HG03280 (cell line): ENCODE measurements at regions not wholly inside any gene's neighbourhood (a gene's known extent, or its start where the extent isn't known, plus 50 kb on each side); places are given as distances from the start of the nearest gene placed in this dataset.

Experiments
- ATAC-seq: cut with Tn5 transposase; IDR thresholded peaks from one replicate; pipeline ENCODE4 v1.9.1; 2021; ENCODE audit warnings: mild to moderate bottlenecking, moderate library complexity; ENCODE audit not compliant: unreplicated experiment

DNA sequence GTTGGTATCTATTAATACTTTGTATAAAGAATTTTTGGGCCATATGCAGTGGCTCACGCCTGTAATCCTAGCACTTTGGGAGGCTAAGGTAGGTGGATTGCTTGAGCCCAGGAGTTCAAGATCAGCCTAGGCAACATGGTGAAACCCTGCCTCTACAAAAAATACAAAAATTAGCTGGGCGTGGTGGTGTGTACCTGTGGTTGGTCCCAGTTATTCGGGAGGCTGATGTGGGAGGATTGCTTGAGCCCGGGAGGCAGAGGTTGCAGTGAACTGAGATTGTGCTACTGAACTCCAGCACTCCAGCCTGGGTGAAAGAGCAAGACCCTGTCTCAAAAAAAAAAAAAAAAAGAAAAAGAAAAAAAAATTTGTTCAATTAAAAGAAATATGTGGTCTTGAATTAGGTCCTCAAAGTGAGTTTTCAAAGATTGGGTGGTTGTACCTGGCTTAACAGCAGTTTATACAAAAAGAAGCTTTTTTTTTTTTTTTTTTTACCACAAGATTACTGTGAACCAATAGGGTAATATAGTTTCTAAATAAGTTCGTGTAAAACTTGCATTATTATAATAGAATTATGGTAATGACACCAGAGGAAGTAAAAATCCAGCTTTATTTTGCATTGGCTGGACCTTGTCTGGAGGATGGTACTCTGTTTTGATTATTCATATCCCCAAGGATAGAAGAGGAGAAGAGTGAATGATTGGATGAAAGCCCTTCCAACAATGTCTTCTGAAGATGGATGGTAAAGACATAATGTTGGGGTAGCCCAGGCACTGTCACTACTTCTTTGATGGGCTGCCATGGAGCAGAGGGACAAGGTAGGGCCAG lies 210.3 kb downstream of the MYCN start:
- ATAC-seq, result no peak

DNA sequence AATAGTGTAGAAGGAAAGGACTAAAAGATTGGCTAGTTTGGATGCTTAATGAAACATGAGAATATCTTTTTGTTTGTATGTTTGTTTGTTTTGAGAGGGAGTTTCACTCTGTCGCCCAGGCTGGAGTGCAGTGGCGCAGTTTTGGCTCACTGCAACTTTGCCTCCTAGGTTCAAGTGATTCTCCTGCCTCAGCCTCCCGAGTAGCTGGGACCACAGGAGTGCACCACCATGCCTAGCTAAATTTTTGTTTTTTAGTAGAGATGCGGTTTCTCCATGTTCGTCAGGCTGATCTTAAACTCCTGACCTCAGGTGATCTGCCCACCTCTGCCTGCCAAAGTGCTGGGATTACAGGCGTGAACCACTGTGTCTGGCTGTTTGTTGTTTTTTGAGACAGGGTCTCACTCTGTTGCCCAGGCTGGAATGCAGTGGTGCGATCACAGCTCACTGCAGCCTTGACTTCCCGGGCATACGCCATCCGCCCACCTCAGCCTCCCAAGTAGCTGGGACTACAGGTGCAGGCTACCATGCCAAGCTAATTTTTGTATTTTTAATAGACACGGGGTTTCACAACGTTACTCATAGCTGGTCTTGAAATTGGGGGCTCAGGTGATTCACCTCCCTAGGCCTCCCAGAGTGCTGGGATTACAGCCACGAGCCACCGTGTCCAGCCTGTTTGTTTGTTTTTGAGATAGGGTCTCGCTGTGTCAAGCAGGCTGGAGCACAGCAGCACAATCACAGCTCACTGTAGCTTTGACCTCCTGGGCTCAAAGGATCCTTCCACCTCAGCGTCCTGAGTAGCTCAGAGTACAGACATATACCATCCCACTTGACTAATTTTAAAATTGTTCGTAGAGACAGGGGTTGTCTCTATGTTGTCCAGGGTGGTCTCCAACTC lies 209.2 kb downstream of the MYCN start:
- ATAC-seq, result no peak

DNA sequence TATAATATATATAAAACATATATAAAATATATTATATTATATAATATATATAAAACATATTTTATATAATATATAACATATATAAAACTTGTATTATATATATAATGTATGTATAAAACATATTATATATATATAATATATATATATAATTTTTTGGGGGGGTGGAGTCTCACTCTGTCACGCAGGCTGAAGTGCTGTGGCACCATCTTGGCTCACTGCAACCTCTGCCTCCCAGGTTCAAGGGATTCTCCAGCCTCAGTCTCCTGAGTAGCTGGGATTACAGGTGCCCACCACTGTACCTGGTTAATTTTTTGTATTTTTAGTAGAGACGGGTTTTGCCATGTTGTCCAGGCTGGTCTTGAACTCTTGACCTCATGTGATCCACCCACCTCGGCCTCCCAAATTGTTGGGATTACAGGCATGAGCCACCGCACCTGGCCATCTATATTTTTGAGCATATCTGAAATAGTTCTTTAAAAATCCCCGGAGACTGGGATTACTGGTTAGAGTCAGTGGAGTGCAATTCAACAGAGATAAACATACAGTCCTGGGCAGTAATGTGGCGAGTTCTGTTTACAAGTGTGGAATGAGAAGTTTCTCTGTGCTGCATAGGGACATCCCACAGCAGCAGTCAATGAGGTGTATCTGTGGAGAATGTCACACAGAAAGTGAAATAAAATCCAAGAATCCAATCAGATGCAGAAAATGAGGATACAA lies 208.4 kb downstream of the MYCN start:
- ATAC-seq, result no peak

DNA sequence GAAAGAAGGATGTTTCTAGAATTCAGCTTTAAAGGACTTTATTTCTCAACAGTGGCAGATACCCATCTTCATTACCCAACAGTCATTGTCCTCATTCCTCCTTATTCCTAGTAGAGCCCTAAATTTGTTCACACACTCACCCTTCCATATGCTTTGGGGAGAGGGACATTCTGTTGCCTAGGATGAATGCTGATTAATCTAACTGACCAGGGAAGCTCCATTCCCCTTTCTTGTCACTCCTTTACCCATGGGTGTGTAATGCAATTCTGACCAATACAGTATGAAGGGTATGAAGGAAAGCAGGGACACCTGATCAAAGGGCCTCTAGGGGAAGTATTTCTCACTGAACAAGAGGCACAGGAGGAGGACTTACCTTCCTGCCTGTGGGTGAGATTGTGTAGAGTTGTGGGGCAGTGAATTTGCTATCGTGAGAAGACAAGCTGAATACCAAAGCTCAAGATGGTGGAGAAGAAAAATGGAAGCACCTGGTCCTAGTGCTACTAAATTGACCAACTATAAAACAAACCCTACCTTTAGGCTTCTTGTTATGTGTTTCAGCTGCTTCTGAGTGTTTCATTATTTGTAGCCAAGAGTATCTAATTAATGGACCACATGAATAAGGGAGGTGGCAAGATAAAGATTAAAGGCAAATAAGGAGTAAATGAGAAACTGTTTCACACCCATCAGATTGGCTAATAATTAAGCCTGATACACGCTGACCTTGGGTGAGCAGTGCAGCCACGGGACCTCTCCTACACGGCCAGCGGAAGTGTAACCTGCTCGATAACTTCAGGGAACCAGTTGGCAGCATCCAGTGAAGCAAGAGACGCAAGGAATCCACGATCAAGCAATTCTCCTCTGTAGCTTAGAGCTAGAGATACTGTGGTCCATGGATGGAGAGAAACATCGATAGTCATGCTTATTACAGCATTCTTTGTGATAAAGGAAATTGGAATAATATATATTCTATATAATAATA lies 202.3 kb downstream of the MYCN start:
- ATAC-seq, result no peak

DNA sequence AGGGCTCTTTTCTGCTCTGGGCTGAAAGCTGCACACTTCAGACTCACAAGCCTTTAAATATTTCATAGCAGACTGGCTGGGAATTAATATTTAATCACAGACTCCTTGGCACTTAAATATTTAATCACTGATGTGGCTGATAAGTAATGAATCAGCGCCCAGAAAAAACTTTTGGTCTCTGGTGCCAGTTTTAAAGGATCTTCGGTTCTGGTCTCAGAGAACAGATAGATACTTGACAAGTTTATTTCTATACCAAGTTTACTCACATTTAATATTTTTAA lies 201.2 kb downstream of the MYCN start:
- no peak for ATAC-seq

DNA sequence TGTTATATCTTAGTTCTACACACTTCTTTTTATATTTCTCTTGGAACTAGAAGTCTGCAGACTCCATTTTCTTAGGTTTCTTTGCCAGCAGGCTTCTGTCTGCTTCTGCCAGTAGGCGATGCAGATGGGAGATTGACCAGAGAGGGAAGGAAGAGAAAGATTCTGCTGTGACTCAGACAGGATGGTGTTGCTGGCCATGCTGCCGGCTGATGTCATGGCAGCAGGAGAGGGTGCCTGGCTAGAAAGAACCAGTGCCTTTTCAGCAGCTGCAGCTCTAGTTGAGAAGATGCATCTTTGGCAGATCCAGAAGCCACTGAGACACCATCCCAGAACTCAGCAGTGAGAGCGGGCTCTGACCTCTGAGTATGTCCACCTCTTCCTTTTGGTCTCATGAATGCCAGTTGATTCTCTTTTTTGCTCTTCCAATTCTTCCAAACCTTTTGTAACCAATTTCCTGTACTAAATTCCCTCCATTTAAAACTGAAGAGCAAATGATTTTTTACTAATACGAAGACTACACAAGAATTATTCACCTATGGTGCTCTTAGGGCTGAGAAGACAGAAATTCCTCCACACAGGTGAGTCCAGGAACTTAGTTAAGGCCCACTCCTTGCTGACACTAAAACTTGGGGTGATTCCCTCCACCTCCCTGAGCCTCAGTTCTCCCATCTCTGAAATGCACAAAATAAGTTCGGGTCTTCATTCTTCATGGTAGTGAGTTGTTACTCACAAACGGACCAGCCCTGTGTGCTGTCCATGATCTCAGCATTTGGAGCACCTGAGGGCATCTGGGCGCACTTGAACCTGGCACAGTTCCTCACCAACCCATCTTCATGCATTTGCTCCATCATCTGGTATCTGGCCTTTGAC lies 200.7 kb downstream of the MYCN start:
- no peak for ATAC-seq

DNA sequence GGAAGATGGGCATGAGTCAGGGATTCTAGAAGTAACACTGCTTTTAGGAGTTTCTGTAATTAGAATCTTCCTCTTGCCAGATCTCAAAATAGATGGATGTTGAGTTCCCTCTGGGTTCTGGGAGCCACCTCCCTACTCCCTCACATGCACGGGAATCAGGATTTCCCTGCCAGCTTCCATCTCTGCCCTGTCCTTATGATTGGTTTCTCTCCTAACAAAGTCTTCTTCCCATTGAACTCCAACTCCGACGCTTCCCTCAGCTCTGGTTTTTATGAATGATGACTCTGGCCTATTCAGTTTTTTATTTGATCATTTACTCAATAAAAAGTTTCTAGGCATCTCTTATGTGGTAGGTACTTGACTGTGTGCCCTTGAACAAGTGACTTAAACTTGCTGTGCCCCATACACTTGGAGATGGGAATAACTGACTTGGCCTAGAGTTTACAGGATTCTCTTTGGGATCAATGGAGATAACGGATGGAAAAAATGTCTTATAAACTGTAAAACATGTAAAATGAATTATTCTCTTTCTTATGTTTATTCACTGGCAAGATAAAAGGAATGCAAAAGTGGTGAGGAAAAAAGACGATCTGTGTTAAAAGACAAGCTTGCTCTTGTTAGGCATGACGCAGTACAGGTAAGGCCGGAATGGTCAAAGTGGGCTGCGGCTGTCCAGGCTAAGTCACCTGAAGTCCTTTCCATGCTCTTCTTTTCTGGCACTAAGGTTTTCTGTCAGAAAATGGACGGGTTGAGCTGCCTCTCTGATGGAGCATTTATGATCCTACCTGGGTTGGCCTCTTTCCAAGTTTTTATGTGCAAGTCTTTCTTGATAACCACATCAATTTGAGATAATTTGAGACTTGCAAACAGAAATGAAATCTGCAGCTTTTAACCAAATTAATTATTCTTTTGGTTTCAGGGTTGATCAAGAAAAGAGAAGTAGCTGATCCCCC lies 199.6 kb downstream of the MYCN start:
- no peak for ATAC-seq

DNA sequence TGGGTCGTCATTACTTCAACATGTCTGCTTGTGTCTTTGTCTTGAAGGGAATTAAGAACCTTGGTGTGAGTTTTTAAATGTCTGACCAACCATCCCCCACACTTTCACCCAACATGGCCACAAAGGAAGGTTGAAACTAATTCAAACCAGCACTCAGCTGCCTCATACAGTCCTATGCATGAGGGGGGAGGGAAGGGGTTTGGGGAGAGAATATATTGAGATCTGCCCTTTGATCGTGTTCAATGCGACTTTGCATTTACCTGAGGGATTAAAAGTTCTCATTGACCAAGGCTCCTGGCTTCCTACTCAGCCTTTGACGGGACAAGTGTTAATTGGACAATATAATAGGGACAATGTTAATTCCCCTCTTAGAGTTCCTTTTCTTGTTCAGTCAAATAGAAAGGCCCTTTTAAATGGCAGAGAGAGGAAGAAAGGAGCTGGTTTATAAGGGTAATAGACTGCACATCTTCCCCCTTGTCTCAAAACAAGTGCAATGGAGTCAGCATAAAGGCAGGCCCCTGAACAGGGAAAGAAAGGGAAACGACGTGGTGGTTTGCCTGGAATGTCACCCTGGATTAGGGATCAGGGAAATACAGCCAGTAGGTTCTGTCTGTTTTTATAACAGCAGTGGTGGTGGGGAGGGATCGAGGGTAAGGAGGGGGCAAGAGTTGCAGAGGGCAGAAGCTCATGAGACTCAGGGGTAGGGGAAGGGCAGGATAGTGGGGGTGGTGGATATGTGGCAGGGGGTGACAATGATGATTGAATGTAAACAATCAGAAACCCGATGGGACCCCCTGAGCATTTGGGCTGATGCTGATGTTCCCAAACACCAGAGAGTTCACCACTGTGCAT lies 198.7 kb downstream of the MYCN start:
- no peak for ATAC-seq

DNA sequence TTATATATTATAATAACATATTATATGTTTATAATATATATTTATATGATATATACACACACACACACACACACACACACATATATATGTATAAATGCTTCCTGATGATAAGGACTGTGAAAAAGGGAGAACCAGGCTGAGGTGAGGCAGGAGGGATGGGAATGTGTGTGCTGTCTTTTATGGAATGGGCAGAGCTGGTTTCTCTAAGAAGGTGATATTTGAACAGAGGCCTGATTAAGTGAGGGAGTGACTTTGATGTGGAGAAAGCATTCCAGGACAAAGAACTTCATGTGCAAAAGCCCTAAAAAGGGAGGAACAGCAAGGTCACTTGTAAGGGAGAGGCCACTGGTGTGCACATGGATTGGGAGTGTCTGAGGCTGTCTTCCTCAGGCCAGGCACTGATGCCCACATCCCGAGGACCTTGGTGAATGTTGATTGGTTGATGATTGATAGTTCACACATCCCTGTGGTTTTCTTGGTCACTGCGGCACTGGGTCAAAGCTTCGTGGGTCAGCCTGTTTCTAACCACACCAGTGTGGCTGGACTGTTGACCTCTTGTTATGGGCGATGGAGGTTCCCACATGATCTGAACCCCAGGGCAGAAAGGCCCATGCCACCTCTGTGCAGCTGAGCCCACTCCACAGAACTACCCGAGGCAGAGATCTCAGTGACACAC lies 196.9 kb downstream of the MYCN start:
- no peak for ATAC-seq

DNA sequence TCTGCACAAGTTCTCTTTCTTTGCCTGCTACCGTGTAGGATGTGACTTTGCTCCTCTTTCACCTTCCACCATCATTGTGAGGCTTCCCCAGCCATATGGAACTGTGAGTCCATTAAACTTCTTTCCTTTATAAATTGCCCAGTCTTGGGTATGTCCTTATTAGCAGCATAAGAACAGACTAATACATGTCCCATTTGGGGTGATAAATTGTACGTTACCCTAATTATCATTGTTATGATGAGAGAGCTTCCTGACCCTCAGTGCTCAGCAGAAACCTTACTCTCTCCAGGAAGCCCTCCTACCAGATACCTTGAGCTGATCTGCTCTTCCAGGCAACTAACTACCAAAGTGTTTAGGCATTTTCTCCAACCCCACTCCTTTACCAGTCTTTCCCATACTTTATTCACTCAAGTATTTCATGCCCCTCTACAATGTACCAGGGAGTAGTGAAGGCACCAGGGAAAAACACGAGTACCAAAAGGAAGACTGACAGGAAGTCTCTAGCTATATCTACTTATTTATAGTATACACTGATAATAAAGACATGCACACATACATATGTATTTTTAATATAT lies 196.2 kb downstream of the MYCN start:
- no peak for ATAC-seq

DNA sequence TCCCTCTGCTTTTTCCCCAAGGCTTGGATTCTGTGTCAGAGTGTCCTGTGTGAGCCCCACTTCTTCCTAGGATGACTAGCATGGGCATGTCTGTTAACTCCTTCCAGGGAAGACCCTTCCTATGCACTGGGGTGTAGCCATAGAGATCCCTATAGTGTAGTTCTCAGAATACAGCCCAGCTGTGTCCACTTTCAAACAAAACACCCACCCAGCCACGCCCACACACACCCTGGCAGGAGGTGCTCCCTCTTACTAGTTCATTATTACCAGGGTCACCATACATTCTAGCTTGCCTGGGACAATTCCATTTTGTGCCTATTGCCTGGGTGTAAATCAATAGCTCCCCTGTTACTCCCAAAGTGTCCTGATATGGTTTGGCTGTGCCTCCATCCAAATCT lies 195.6 kb downstream of the MYCN start:
- ATAC-seq, result no peak

DNA sequence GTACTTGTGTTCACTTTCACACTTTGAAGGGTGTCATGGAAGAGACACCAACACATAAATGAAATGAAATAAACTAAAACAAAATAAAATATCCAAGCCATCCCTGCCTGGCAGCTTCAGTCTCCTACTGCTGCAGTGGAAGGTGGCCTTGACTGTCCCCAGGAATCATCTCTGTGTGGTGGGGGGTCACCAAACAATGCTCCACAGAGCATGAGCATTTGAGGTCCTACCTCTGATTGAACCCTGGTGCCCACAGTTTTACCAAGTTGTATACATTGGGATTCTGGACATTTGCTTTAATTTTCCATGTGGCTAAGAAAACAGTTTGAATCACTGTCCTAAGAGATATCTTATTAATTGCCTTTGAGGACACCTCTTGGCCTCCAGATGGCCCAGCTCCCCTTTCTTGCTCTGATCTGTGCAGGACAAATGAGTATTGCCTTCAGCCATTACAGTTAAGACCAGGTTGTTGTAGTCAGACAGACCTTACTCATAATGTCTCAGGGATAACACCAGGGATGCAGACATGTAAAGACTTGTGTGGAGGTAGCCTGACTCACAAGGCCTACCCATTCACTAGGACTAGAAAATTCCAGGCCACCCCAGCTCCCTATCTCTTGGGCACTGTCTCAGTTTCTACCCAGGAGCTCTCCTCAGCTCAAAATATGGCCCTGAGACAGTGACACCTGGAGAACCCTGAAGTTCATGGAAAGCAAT lies 195.0 kb downstream of the MYCN start:
- no peak for ATAC-seq

DNA sequence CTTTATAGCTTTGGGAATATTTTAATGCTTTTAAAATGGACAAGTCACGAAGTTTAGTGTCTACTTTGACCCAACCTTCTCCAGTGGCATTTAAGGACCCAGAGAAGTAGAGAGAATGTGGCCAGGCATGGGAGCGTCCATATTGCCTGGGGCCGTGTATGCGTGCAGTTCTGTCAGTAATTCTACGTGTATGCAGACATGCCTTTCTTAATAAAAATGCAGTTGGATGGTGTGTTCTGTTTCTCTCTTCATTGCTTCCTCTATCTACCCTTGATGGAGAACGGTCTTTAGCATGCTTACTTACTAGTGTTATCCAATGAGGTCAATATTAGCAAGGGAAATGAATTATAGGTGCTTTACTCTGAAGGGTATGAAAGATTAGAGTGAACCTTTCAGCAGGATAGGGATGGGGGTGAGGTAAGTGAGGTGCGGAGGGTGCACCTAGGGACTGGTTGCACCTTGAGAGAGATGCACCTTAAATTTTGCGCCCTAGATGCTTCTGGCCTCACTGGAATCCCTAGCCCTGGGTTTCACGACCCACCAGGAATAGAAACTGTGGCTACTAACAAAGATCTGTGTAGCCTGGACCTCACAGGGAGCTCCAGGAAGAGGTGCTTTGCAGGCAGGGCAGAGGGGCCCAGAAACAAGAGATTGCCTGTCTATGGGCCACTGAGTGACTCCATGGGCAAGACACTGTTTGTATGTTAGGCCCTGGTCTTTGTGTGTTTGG lies 194.3 kb downstream of the MYCN start:
- no peak for ATAC-seq

DNA sequence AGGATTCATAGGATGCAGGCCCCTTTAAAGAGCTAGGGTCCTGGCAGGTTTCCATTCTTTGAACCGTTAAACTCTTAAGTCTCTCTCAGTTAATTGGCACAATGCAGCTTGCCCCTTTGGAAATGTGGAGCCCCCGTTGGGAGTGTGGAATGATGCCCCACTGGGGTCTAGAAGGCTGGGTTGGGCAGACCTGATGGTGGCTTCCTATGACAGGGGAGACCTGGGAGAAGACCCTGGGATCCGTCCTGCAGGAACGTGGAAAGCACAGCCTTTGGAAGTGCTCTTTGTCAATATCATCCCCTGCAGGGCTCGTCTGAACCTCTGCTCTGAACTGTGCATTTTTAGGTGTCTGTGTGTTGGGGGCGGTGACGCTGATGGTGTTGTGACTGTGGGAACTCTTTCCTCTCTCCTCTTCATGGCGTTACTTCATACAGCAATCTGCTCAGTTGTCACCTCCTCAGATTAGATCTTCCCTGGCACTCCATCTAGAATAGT lies 190.6 kb downstream of the MYCN start:
- no peak for ATAC-seq

DNA sequence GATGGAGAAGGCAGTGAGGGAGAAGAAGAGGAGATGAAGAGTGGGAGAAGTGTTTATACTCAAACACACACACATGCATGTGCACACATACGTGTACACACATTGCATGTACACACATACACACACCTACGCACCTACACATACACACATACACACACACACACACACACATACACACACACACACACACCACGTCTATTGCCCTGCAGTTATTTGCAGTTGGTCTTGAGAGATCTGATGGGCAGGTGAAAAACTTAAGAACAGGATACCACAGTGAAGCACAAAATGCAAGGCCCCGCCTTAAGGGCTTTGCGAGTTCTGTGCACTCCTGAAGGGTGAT lies 190.2 kb downstream of the MYCN start:
- ATAC-seq, result no peak
